Stimulated activated CD8-positive, alpha-beta memory T cell treated with anti-CD3 and anti-CD28 coated beads, Interleukin-15, amount 100 ng/mL, for 24 hours (primary cell): ENCODE measurements at regions not wholly inside any gene's neighbourhood (a gene's known extent, or its start where the extent isn't known, plus 50 kb on each side); places are given as distances from the start of the nearest gene placed in this dataset.
"Not testable (repeated sequence)": the region's sequence is repeated elsewhere in the genome, so short reads cannot be mapped to it uniquely, and the experiment has no call there.

Experiments used
- DNase-seq: peaks from one replicate; pipeline ENCODE4 v3.0.0-alpha.2; 2020; ENCODE audit warnings: low read depth

DNA sequence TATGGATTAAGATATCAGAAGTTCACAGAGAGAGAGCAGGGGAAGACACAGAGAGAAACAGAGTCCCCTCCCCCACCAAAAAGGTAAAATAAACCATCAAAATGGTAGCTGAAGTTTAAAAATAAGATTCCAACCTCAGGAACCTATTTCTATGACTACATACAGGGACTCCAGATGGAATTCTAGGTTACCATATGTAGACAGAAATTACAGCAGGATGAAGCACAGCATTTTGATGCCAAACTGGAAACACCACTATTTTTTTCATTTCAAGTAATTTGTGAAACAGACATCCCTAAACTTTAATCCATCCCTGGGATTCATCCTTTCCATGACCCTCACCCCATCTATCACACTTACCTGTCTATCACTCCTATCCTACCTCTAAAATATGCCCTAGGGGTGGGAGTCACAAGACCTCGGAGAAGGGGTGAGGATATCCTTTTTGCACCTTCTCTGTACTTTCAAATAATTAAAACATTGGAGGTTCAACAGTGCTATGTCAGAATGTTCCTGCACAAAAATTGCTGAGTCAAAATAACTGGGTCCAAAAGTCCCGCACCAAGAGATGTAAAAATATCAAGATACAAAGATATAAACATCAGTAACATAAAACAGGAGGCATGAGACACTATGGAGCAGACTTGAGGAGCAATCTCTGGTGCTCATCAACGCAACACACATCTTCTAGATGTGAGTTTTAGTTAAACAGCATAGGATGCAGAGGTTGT, 344.5 kb upstream of the RASGEF1B start:
- DNase-seq = no peak

DNA sequence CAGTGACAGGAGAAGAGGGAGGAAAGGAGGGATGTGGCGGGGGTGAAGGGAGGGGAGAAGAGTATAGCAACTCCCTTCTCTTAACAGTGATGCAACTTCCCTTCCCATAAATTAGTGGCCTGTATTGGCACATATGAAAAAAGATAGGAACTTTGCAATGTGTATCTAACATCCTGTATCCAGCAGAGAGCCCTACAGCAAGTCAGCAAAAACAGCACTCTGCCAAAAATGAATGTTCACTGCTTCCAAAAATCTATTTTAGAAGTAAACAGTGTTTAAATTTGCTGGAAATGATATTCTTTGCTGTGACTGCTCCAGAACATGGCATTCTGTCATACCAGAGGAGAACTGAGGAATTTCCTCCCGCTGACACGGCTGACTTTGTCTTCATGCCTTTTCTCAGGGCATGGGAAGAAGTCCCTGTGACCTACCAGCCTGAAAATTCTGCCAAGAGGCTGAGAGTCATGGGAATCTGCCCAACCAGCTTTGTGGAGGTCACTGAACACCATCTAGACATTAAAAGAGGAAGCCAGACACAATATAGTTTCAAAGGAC, 343.4 kb upstream of the RASGEF1B start:
- no peak for DNase-seq

GRCh38 chr4:81811562-81812293, 340.0 kb upstream of the RASGEF1B start:
- no peak for DNase-seq

DNA sequence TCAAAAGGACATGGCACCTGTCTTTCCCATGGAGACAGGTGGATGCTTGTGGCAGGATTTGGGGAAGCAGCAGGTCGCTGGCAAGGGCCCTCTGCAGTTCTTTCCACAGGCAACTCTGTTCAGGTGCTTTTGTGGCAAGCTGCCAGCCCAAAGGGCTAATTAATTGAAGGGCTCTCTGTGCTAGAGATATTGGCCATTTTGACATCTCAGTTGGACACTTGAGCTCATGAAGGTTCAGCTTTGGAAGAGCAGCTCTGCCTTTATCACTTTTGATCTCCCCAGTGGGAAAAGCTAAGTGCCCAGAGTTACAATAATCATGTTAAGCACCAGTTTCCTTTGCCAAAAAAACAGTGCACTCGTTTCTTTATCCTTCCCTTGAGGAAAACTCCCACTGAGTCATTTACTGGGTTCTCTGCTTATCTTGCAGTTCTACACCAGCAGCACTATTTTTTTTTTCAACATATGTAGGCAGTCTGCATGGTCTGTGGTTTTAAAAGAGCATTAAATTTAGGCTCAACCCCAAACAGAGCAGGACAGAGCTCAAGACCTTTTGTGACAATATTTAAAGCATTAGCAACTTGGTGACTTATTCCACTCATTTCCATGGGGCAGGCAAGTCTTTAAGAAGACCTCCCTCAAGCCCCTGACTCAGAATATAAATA, 336.4 kb upstream of the RASGEF1B start:
- DNase-seq = no peak

- DNase-seq = no peak
Measured at GRCh38 chr4:81807386-81807785, 335.7 kb upstream of the RASGEF1B start.

DNA sequence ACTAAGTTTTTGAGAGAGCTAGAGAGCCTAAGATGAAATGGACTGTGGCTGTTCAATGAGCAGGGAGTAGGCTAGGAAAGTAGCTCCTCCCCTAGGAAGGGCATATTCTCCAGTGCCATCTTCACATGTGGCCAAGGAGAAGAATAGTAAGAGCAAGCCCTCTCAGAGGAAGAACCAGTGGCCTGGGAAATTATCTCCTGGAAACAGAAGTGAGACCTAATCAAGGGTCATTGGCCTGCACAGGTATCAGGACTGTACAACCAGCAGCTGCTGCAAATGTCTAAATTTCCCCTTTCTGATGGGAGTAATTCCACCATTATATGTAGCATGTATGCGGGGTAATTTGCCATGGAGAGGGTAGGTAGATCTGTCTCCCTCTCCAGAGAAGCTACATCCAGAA, 334.8 kb upstream of the RASGEF1B start:
- DNase-seq = no peak

- no peak for DNase-seq
Measured at GRCh38 chr4:81804849-81805248, 333.1 kb upstream of the RASGEF1B start.

DNA sequence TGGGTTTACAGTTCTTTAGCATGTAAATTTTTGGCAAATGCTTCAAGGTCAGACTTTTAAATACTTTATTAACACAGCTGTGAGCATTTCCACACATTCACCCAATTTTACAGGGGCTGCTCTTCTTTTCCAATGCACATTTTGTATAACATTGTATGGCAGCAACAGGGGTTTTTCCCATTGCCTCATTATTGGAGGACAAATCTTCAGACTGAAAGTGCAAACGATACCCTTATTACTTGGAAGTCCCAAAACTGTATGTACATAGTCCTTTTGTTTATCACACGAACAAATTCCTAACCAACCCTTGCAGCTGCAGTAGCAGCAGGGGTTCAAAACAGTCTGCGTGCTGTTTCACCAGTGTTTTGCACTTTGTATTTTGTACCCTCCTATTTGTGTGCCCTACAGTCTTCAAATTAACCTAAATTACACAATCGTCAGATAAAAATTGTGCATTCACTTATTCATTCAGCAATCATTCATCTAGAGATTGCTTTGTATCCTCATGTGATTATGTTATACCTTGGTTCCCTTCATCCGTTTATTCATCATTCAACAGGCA, 330.7 kb upstream of the RASGEF1B start:
- DNase-seq = no peak

GRCh38 chr4:81799371-81799770, 327.7 kb upstream of the RASGEF1B start:
- no peak for DNase-seq

- DNase-seq = no peak
Measured at GRCh38 chr4:81796790-81797528, 325.3 kb upstream of the RASGEF1B start.

DNA sequence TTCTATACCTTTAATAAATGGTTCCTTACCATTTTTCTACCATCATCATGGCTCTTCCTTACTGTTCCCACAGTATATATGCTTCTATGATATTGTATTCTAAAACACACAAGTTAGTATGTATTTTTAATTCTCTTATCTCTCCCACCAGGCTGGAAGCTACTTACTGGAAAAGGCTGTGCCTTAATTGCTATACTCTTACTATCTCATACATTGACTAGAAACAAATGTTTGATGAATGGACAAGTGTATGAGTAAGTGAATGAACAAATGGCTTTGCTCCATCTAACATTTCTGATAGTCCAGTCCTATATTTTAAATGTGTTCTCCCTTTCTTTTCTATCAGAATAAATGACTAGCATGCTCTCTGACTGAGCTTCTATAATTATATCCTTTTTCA, 320.8 kb upstream of the RASGEF1B start:
- DNase-seq = no peak

GRCh38 chr4:81790477-81790876, 318.8 kb upstream of the RASGEF1B start:
- no peak for DNase-seq

DNA sequence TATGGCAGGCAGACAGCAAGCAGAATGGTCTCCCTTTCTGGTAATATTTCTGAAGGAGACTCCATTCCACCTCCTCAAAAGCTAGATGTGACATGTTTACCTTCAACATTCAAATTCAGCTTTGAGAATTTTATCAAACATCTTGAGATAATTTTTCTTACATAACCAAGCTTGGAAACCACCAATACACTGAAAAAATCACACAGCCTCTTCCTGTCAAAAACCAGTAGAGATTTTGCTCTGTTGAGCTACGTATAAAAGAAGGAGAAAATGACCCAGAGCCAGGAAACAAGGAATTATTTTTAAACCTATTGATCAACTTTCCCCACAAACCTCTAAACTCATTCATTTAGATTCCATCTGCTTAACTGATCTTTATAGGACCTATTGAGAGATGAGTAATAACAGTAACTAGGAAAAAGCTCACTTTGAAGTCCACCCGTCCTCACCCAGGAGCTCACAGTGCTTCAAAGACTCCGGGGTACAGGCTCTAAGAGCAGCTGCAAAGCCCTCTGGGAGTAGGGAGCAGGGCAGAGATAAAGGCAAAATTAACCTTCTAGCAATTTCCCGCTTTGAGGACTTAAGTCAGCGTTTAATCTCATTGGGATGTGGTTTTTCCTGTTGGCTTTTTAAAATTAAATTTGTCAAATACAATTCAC, 318.2 kb upstream of the RASGEF1B start:
- no peak for DNase-seq

DNA sequence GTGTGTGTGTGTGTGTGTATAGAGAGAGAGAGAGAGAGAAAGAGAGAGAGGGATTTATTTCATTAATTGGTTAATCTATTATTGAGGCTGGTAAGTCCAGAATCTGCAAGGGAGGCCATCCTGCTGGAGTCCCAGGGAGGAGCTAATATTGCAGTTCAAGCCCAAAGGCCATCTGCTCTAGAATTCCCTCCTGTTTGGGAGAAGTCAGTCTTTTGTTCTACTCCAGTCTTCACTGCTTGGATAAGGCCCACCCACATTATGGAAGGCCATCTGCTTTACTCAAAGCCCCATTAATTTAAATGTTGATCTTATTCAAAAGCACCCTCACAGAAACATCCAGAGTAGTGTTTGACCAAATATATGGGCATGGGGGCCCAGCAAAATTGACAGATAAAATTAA, 317.5 kb upstream of the RASGEF1B start:
- DNase-seq = no peak

DNA sequence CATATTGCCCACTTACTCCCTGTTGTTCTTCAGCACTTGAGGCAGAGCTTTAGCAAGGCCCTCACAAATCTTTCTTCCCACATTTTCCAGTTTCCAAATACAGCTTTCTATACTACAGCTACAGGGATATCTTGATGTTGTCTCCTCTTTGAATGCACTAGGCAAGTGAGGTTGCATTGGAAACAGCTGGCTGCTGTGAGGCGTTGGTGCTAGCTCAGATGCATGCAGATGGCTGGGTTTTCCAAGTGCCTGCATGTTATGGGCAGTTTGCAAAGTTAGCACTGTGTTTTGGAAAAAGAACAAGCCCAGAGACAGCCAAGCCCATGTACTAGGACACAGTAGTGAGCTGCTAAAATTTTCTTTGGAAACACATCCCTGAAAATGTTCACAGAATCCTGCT, 315.1 kb upstream of the RASGEF1B start:
- no peak for DNase-seq

DNA sequence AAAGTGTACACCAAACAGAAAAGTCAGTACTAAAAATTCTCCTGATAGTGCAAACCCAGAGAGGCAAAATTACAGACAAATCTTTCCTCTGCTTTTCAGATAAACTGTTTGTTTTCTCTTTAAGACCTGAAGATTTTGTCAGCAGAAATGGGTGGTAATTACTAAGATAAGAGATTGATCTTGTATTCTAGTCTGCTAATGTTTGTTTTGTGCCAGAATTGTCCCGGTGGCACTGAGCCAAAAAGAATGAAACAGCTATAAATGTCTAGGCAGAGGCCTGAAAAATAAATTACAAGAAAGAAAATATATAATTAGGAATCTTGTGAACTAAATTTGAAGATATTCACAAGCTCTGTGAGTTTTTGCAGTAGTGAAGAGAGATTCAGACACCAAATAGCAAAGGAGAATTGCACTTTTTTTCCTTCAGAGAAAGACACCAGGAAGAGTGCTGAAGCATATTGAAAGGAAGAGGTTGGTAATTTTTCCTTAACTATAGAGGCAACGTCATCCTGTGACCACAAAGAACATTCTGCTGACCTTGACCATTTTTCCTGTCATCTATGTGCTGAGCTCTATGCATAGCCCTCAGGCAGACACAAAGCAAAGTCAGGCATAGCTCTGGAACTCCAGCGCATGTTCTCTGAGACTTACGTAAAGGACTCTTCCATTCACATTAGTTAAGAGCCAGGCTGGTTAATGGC, 314.5 kb upstream of the RASGEF1B start:
- DNase-seq = no peak

DNA sequence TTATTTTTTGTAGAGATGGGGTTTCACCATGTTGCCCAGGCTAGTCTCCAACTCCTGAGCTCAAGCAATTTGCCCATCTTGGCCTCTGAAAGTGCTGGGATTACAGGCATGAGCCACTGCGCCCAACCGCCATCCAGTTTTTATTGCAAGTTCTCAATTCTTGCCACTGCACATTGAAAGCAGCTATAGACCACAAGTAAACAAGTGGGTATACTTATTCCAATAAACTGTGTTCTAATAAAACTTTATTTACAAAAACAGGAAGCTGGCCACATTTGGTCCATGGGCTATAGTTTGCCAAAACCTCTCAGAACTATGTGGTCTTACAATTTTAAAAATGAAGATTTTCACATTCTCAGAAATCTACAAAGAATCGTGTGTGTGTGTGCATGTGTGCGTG, 313.6 kb upstream of the RASGEF1B start:
- DNase-seq = no peak

DNA sequence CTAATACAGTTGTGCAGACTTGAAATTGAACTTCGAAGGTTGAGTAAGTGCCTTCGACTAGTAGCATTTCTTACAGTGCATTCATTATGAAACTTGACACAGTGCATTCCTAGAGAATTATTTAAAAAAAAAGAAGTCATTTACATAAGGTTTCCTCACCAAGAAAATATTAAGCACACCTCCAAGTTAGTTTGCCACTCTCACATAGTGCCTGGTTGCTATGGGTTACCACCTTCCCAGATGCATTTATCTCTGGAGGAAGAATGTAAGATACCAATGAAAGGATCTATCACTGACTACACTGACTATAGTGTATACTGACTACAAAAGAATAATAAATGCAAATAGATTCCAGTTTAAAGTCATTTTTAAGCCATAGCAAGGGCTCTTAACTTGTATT, 311.9 kb upstream of the RASGEF1B start:
- no peak for DNase-seq

DNA sequence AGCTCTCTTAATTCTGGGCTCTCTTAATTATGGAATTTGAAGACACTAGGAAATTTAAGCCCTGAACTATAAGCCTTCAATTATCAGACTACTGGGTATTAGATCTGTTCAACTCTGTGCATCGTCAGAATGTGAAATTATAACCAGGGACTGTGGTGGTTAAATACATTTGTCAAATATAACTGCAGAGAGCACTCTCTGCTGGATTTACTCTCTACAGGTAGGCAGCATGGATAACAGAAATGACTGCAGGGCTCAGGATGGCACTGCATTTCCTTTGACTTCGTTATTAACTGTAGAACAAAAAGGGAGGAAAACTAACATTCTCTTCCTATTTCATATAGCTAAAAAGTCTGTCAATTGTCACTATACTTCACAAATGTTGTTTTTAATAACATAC, 310.1 kb upstream of the RASGEF1B start:
- no peak for DNase-seq

DNA sequence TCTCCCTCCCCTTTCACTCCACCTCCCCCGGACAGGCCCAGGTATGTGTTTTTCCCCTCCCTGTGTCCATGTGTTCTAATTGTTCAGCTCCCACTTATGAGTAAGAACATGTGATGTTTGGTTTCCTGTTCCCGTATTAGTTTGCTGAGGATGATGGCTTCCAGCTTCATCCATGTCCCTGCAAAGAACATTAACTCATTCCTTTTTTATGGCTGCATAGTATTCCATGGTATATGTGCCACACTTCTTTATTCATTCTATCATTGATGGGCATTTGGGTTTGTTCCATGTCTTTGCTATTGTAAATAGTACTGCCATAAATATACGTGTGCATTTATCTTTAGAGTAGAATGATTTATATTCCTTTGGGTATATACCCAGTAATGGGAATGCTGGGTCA, 306.0 kb upstream of the RASGEF1B start:
- not testable (repeated sequence) for DNase-seq

DNA sequence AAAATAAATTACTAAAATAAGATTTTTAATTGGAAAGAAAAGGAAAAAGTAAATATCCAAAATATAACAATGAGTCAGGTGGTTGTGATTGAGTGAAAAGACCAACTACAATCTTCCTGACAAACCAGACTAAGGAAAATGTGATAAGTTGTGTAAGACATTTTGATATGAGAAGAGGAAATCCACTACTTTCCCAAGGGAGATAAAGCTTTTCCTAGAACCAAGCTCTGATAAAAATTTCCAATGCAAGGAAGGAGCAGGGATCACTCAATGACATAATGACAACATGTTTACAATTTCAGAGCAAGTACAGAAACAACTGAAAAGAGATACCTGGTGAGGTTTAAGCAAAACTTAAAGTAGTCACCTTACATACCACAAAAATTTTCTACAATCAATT, 305.1 kb upstream of the RASGEF1B start:
- DNase-seq = no peak
